B cell (primary cell): ENCODE measurements at regions not wholly inside any gene's neighbourhood (a gene's known extent, or its start where the extent isn't known, plus 50 kb on each side); places are given as distances from the start of the nearest gene placed in this dataset.

Source experiments
- ATAC-seq: fragments of 200-7000 bp; cut with Tn5 transposase; one replicate; pipeline ENCODE4 v1.10.0; 2021; ENCODE audit warnings: low read depth, mild to moderate bottlenecking, moderate number of reproducible peaks, moderate library complexity
- CTCF ChIA-PET: fragments of 350-600 bp; sonication (Branson Sonifier 250); formaldehyde crosslinking; loops from one replicate; lab custom pipeline; 2021; ENCODE audit warnings: antibody characterized with exemption, inconsistent platforms; lab: Charles Lee
- POLR2A ChIA-PET: fragments of 350-600 bp; sonication (Branson Sonifier 250); formaldehyde crosslinking; loops from one replicate; lab custom pipeline; 2021; ENCODE audit warnings: antibody characterized with exemption; lab: Charles Lee
- DNase-seq: peaks from one replicate; pipeline ENCODE4 v3.0.0; 2013
- H2AFZ ChIP-seq: 2 replicates; pipeline ENCODE4 v1.6.1; 2012; ENCODE audit warnings: mild to moderate bottlenecking, low read depth, low read length; ENCODE audit not compliant: insufficient read depth, poor library complexity, severe bottlenecking
- H3K27ac ChIP-seq, 2 donors: 1 replicate in 1 of 2; 2 replicates in 1 of 2; pipeline ENCODE4 v1.5.1; 2012 to 2013; ENCODE audit warnings: low read length in 2 of 2, mild to moderate bottlenecking in 2 of 2, moderate library complexity in 1 of 2
- H3K27me3 ChIP-seq, 4 experiments: fragments of 200-600 bp in 1 of 4; sonication (generic) in 1 of 4; replicated peaks in 1 of 4; 1 replicate in 2 of 4; 2 replicates in 2 of 4; pipeline versions ENCODE4 v1.6.1 to v1.7.0; 2013 to 2016; ENCODE audit warnings: low read length in 3 of 4, mild to moderate bottlenecking in 2 of 4, mixed read lengths in 1 of 4, moderate library complexity in 1 of 4; ENCODE audit not compliant: insufficient read depth in 4 of 4, control insufficient read depth in 3 of 4; ENCODE audit errors: control extremely low read depth in 1 of 4
- H3K36me3 ChIP-seq, 2 experiments: replicated peaks in 1 of 2; 1 replicate in 1 of 2; 2 replicates in 1 of 2; pipeline versions ENCODE4 v1.6.1 to v1.7.1; 2013; ENCODE audit warnings: low read length in 1 of 2; ENCODE audit not compliant: insufficient read depth in 2 of 2, control insufficient read depth in 1 of 2; ENCODE audit errors: control extremely low read depth in 1 of 2, extremely low read depth in 1 of 2
- H3K4me1 ChIP-seq, 2 donors: fragments of 200-600 bp in 1 of 2; sonication (generic) in 1 of 2; 1 replicate in 1 of 2; 2 replicates in 1 of 2; pipeline versions ENCODE4 v1.5.1 to v1.6.1; 2013 to 2017; ENCODE audit warnings: low read length in 2 of 2; ENCODE audit not compliant: control insufficient read depth in 2 of 2, insufficient read depth in 2 of 2
- H3K4me2 ChIP-seq: replicated peaks from 2 replicates; pipeline ENCODE3; 2012; ENCODE audit warnings: mild to moderate bottlenecking, low read depth, low read length; ENCODE audit not compliant: poor library complexity, severe bottlenecking
- H3K4me3 ChIP-seq, 5 experiments: fragments of 200-600 bp in 1 of 5; sonication (generic) in 1 of 5; 1 replicate in 3 of 5; 2 replicates in 2 of 5; pipeline versions ENCODE4 v1.5.1 to v1.7.0; 2011 to 2016; ENCODE audit warnings: low read length in 4 of 5, mild to moderate bottlenecking in 4 of 5, low read depth in 2 of 5, control low read depth in 1 of 5, moderate library complexity in 1 of 5; ENCODE audit not compliant: insufficient read depth in 1 of 5; ENCODE audit errors: control extremely low read depth in 1 of 5, extremely low read depth in 1 of 5
- H3K79me2 ChIP-seq: fragments of 200-600 bp; sonication (generic); one replicate; pipeline ENCODE4 v1.6.0; 2016; ENCODE audit warnings: low read length; ENCODE audit not compliant: control insufficient read depth, insufficient read depth
- H3K9ac ChIP-seq: fragments of 200-600 bp; sonication (generic); 2 replicates; pipeline ENCODE4 v1.6.1; 2017; ENCODE audit warnings: mild to moderate bottlenecking, low read length, moderate library complexity
- H3K9me3 ChIP-seq, 3 donors: one replicate each; pipeline versions ENCODE4 v1.6.1 to v1.7.1; 2013; ENCODE audit warnings: low read length in 2 of 3; ENCODE audit not compliant: control insufficient read depth in 2 of 3, insufficient read depth in 1 of 3; ENCODE audit errors: control extremely low read depth in 1 of 3
- H4K20me1 ChIP-seq: 2 replicates; pipeline ENCODE4 v1.6.0; 2012; ENCODE audit warnings: mild to moderate bottlenecking, low read length; ENCODE audit not compliant: insufficient read depth, control insufficient read depth, poor library complexity, severe bottlenecking
- H3K27ac Mint-ChIP-seq: one replicate; pipeline ENCODE4 v1.8.0; 2021; ENCODE audit warnings: mixed read lengths
- H3K27me3 Mint-ChIP-seq: one replicate; pipeline ENCODE4 v1.8.0; 2021; ENCODE audit warnings: mixed read lengths
- H3K4me1 Mint-ChIP-seq: one replicate; pipeline ENCODE4 v1.8.0; 2021; ENCODE audit warnings: mixed read lengths
- H3K4me3 Mint-ChIP-seq: one replicate; pipeline ENCODE4 v1.8.0; 2021; ENCODE audit warnings: mixed read lengths
- H3K9me3 Mint-ChIP-seq: one replicate; pipeline ENCODE4 v1.8.0; 2022; ENCODE audit warnings: mixed read lengths; ENCODE audit not compliant: insufficient read depth
- CTCF ChIP-seq: fragments of 200-600 bp; IDR thresholded peaks from one replicate; pipeline ENCODE4 v1.8.0; 2022; ENCODE audit warnings: antibody characterized with exemption, mild to moderate bottlenecking
- EZH2 ChIP-seq: IDR thresholded peaks from 2 replicates; pipeline ENCODE4 v1.6.1; 2012; ENCODE audit warnings: borderline replicate concordance, low read depth, mild to moderate bottlenecking, moderate library complexity, low read length; ENCODE audit not compliant: insufficient read depth, poor library complexity, severe bottlenecking
- WGBS: methylation state at CpG from one replicate; pipeline ENCODE4 v1.1.5; 2013; ENCODE audit warnings: missing lambda C conversion rate; ENCODE audit not compliant: insufficient coverage; 5-methylcytosine and 5-hydroxymethylcytosine counted together
- intact Hi-C: fragments of 100-400 bp; cut with micrococcal nuclease; formaldehyde crosslinking; loops from one replicate; pipeline ENCODE4 v1.10.0; 2022

- Histone ChIP-seq H3K27me3 (no peaks in the 10 kb centered on the region), H3K27ac (no peak overlapping the region), H3K4me2 (no peak overlapping the region), H3K9me3 (peaks cover 0 to 39% (median 0%) of the 10 kb centered on the region in 3 donors), H4K20me1 (no peaks in the 10 kb centered on the region), H3K4me3 (no peak overlapping the region), H2AFZ (no peak overlapping the region), H3K9ac (no peak overlapping the region), H3K79me2 (no peaks in the 10 kb centered on the region), H3K4me1 (no peaks in the 10 kb centered on the region), H3K36me3 (no peaks in the 10 kb centered on the region)
- CTCF ChIA-PET: no interaction called here
- POLR2A ChIA-PET: no interaction called here
- no peaks in the 10 kb centered on the region for H3K4me1 Mint-ChIP-seq
- 100% methylated on average over 3 of the region's 5 CpGs for WGBS
- no peak overlapping the region for H3K27ac Mint-ChIP-seq
- intact Hi-C loops: no loop called here
- H3K9me3 Mint-ChIP-seq: no peaks in the 10 kb centered on the region
- no peak overlapping the region for H3K4me3 Mint-ChIP-seq
- TF ChIP-seq CTCF: no peak
- TF ChIP-seq EZH2: no peak
- H3K27me3 Mint-ChIP-seq: no peaks in the 10 kb centered on the region
- ATAC-seq (no peak), DNase-seq (no peak)
Observed at GRCh38 chr20:61104232-61104631, 147.8 kb upstream of the CDH4 start.

- H4K20me1 ChIP-seq: no peaks in the 10 kb centered on the region
- no peak overlapping the region for H2AFZ ChIP-seq
- ChIA-PET CTCF (no interaction called here), POLR2A (no interaction called here)
- 60% methylated on average over 4 of the region's 4 CpGs for WGBS
- H3K79me2 ChIP-seq: no peaks in the 10 kb centered on the region
- no peaks in the 10 kb centered on the region for H3K36me3 ChIP-seq
- peaks cover 0 to 36% (median 0%) of the 10 kb centered on the region in 3 donors for H3K9me3 ChIP-seq
- Mint-ChIP-seq H3K9me3 (no peaks in the 10 kb centered on the region), H3K27me3 (no peaks in the 10 kb centered on the region), H3K4me3 (no peak overlapping the region), H3K27ac (no peak overlapping the region), H3K4me1 (no peaks in the 10 kb centered on the region)
- H3K9ac ChIP-seq: no peak overlapping the region
- no peak for DNase-seq
- no peak overlapping the region for H3K4me2 ChIP-seq
- no peak overlapping the region for H3K27ac ChIP-seq
- TF ChIP-seq EZH2 (no peak), CTCF (no peak)
- intact Hi-C loops: no loop called here
- ATAC-seq: no peak
- no peaks in the 10 kb centered on the region for H3K4me1 ChIP-seq
- no peak overlapping the region for H3K4me3 ChIP-seq
- H3K27me3 ChIP-seq: no peaks in the 10 kb centered on the region
Observed at GRCh38 chr20:61105395-61105794, 146.7 kb upstream of the CDH4 start.
